SK-N-MC (cell line): ENCODE measurements at regions not wholly inside any gene's neighbourhood (a gene's known extent, or its start where the extent isn't known, plus 50 kb on each side); places are given as distances from the start of the nearest gene placed in this dataset.
"Not testable (repeated sequence)": the region's sequence is repeated elsewhere in the genome, so short reads cannot be mapped to it uniquely, and the experiment has no call there.

ENCODE experiments used
- DNase-seq: peaks from one replicate; pipeline ENCODE4 v3.0.0-alpha.2; 2011; ENCODE audit warnings: low read depth, low spot score
- H3K27ac ChIP-seq: fragments of 200-600 bp; sonication (generic); 2 replicates; pipeline ENCODE4 v1.5.1; 2016; ENCODE audit warnings: mixed run types
- H3K36me3 ChIP-seq: fragments of 200-600 bp; sonication (generic); 2 replicates; pipeline ENCODE4 v1.6.1; 2017; ENCODE audit warnings: antibody characterized with exemption, low read length, mixed read lengths; ENCODE audit not compliant: insufficient read depth
- H3K4me3 ChIP-seq: fragments of 200-600 bp; sonication (generic); 2 replicates; pipeline ENCODE4 v1.5.1; 2016
- H3K9ac ChIP-seq: fragments of 200-600 bp; sonication (generic); 2 replicates; pipeline ENCODE4 v1.8.0; 2017; ENCODE audit warnings: mixed run types, mixed read lengths; ENCODE audit not compliant: insufficient read length
- H3K9me3 ChIP-seq: fragments of 200-600 bp; sonication (generic); 2 replicates; pipeline ENCODE4 v1.6.1; 2017; ENCODE audit warnings: low read depth, mild to moderate bottlenecking, antibody characterized with exemption, low read length, moderate library complexity, mixed read lengths
- EZH2 ChIP-seq: fragments of 200-600 bp; sonication (generic); IDR thresholded peaks from one replicate; pipeline ENCODE4 v1.6.1; 2017; ENCODE audit warnings: antibody characterized with exemption
- FOXP2 ChIP-seq: optimal IDR thresholded peaks from 2 replicates; pipeline ENCODE3; 2011; ENCODE audit warnings: mild to moderate bottlenecking, moderate library complexity; ENCODE audit not compliant: insufficient read depth; ENCODE audit errors: extremely low read length, control extremely low read depth
- POLR2AphosphoS5 ChIP-seq: IDR thresholded peaks from 2 replicates; pipeline ENCODE4 v1.6.1; 2012; ENCODE audit warnings: mild to moderate bottlenecking, low read depth, low read length, borderline replicate concordance

DNA sequence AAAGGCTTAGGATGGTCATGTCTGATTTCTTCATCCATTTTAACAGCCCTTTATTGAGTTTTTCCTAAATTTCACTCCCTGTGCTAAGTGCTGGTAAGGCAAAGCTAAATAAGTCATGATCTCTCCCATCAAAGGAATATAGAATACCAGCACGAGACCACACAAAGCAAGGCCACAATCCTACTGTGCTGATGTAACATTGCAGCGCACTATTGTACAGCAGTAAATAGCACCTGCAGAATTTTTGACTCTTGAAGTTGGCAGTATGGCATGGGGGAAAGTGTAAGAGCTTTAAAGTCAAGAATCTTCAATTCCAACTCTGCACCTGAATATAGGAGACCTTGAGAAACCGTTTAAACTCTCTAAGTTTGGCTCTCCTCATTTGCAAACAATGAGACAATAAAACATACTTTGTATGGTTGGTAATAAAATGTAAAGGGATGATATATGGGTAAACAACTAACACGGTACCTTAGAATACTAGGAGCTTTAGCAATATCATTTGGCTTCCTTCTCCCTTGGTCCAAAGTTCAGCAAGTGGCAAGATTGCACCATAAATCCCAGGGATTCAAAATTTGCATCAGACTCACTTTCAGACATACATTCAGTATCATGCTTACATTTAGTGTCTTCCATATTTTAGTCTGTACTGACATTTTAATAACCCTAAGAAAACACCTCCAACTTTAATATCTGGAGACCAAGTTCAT lies 132.9 kb upstream of the PRDX6 start:
- Histone ChIP-seq H3K9me3 (no peaks in the 10 kb centered on the region), H3K4me3 (no peak overlapping the region), H3K36me3 (no peaks in the 10 kb centered on the region), H3K27ac (no peak overlapping the region), H3K9ac (no peak overlapping the region)
- DNase-seq: no peak
- TF ChIP-seq POLR2AphosphoS5 (no peak), EZH2 (no peak), FOXP2 (no peak)

DNA sequence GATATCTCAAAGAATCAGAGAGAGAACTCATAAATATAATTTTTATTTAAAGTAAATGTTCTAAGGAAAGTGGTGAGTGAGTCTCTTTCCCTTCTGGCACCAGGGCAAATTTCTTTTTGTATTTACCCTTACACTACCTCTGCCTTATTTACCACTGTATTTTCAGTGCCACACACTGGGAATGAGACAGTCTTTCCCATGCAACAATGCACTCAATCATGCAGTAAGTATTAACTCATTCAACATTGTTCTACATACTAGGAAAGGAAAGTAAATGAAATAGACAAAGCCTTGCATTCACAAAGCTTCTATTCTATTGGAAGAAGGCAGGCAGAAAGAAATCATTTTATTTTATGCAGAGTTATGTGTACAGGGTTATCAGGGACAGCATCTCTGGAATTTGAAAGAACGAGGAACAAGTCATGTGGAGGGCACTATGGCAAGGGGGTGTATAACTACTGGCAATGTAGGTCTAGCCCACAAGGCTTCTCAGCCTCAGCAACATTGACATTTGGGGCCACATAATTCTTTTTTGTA lies 129.8 kb upstream of the PRDX6 start:
- H3K9ac ChIP-seq: no peak overlapping the region
- DNase-seq: no peak
- no peaks in the 10 kb centered on the region for H3K9me3 ChIP-seq
- H3K4me3 ChIP-seq: no peak overlapping the region
- TF ChIP-seq EZH2 (no peak), POLR2AphosphoS5 (no peak), FOXP2 (no peak)
- no peak overlapping the region for H3K27ac ChIP-seq
- no peaks in the 10 kb centered on the region for H3K36me3 ChIP-seq

DNA sequence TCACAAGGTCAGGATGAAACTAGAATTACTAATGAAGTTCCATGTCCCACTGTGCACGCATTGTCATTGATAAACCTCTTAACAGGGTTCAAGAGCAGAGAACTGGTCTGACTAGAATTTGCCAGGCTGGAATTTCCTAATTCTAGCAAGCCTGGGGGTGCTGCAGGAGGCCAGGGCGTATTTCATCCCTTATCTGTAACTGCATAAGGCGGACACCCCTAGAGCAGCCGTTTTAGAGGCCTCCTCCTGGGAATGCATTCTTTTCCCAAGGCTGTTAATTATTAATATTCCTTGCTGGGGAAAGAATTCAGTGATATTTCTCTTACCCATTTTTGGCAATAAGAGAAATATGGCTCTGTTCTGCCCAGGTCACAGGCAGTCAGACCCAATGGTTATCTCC lies 124.5 kb upstream of the PRDX6 start:
- not testable (repeated sequence) for H3K4me3 ChIP-seq, H3K36me3 ChIP-seq, DNase-seq, H3K9ac ChIP-seq, H3K9me3 ChIP-seq, H3K27ac ChIP-seq

DNA sequence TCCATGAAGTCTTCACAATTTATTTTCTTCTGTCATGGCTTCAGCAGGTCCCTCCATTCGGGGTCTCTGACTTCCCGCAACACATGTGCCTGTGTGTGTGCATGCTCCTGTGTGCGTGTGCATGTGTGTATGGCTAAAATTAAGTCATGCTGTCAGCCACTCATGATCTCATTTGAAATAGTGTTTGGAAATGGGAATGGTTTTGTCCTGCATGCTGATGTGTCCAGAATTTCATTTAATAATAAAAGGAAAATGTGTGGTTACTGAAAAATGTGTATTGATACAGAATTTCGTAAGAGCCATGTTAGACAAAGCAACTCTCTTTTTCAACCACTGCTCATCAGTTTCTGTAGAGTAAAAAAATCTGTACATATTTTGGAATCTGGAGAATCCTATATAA lies 123.8 kb upstream of the PRDX6 start:
- DNase-seq: no peak
- no peak overlapping the region for H3K27ac ChIP-seq
- H3K36me3 ChIP-seq: no peaks in the 10 kb centered on the region
- no peak overlapping the region for H3K9ac ChIP-seq
- TF ChIP-seq FOXP2 (no peak), POLR2AphosphoS5 (no peak), EZH2 (no peak)
- H3K4me3 ChIP-seq: no peak overlapping the region
- H3K9me3 ChIP-seq: no peaks in the 10 kb centered on the region

DNA sequence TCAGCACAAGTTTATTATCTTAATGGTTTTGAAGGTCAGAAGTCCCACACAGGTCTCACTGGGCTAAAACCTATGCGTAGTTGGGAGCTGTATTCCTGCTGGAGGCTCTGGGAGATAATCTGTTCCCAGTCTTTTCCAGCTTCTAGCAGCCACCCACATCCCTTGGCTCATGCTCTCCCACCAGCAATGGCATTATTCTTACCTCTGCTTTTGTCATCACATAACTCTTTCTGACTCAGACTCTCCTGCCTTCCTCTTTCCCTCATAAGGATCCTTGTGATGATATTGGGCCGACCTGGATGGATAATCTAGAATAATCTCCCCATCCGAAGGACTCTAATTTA lies 122.2 kb upstream of the PRDX6 start:
- H3K9me3 ChIP-seq: no peaks in the 10 kb centered on the region
- no peak overlapping the region for H3K9ac ChIP-seq
- TF ChIP-seq EZH2 (no peak), POLR2AphosphoS5 (no peak), FOXP2 (no peak)
- no peak overlapping the region for H3K4me3 ChIP-seq
- no peaks in the 10 kb centered on the region for H3K36me3 ChIP-seq
- no peak for DNase-seq
- H3K27ac ChIP-seq: no peak overlapping the region

DNA sequence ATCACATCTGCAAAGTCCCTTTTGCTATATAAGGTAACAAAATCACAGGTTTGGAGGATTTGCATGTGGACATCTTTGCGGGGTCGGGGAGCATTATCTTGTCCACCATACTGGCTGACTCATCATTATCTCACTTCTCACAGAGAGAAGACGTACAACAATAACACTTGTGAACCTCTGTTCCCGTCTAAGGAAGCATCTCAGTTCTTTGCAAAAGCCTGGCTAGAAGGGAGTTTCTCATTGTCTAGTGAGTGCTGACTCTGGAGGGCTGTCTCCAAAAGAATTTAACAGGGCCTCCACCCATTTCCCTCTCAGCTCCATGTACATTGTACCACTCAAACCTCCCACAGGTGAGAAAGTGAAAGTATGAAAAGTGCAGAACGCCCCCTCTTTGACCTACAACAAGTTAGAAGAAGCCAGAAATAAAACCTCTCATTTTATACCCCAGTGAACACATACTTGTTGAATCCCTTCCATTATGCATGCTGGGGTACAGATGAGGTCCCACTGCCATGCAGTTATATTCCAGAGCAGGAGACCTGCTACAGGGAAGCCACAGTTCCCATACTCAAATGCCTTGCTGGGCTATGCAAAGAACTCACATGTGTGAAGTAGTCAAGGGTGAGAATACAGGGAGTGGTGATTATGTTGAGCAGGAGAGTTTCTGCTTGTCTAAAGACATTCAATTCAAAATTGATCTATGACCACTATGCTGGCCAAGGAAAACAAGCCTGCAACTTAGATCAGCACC lies 121.7 kb upstream of the PRDX6 start:
- Histone ChIP-seq H3K27ac (no peak overlapping the region), H3K9ac (no peak overlapping the region), H3K9me3 (no peaks in the 10 kb centered on the region), H3K4me3 (no peak overlapping the region), H3K36me3 (no peaks in the 10 kb centered on the region)
- no peak for DNase-seq
- TF ChIP-seq POLR2AphosphoS5 (no peak), FOXP2 (no peak), EZH2 (no peak)

DNA sequence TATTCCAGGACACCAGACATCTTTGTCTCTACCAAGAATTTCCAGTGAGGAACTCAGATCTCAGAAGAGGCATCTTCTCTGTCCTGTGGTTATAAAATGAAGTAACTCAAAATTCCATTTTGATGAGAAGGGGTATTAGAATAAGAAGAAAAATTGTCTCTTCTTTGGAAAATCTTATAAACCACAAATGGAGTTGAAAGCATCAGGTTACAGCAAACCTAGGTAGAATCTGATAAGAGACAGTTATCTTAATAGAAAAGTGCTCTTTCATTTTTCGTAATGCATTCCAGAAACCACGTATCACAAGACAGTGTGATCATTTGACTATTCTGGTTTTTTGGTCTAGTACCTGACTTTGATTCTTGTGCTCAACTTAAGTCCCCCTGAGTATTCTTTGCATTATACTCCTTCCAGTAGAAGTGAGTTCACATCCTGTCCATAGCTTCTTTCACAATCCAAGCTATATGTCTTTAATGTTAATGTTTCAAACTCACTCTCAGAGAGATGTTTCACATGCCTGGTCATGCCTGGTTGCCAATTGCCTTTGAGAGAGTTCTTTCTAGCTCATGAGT lies 120.9 kb upstream of the PRDX6 start:
- TF ChIP-seq FOXP2 (no peak), POLR2AphosphoS5 (no peak), EZH2 (no peak)
- no peak for DNase-seq
- Histone ChIP-seq H3K9ac (no peak overlapping the region), H3K27ac (no peak overlapping the region), H3K4me3 (no peak overlapping the region), H3K9me3 (no peaks in the 10 kb centered on the region), H3K36me3 (no peaks in the 10 kb centered on the region)

DNA sequence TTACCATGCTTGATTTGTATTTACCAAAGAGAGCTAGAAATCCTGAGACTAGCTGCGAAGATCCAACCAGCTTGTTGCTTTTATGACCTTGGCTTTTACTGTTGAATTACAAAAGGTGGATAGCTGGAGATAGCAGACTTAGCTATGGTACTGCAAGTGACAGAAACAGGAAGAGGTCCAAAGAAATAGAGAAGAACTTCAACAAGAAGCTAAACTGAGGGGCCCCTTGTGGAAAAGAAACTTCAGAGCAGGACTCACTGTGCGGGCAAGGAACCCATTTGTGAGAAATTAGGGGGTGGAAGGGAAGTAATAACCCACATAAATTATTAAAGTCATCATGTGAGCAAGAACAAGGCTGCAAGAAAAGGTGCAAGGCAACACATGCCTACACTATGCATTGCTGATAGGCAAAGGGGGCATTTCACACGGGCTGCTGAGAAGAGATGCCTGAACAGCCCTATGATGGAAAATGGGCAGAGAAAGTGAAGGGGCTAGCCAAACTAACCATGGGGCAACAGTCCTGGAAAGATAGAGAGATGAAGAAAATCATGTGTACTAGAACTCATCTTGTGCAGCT lies 116.6 kb upstream of the PRDX6 start:
- no peak overlapping the region for H3K9ac ChIP-seq
- DNase-seq: no peak
- TF ChIP-seq POLR2AphosphoS5 (no peak), EZH2 (no peak), FOXP2 (no peak)
- H3K4me3 ChIP-seq: no peak overlapping the region
- H3K9me3 ChIP-seq: no peaks in the 10 kb centered on the region
- H3K36me3 ChIP-seq: no peaks in the 10 kb centered on the region
- no peak overlapping the region for H3K27ac ChIP-seq

DNA sequence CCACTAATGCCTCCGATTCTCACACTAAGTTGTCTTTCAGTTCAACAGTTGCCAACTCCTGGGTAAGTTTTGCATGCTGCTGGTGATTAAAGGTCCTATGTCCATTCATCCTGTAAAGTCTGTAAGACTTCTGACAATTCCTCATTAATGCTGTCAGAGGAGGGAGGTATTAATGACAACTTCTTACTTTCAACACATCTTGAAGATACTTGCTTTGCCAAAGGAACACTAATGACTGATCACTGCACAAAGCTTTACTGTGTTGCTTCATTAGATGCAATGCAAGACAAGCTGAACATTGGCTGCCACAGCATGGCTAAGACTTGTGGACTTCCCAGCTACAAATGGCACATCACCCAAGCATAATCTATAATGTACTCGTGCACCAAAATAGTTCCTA lies 114.6 kb upstream of the PRDX6 start:
- H3K4me3 ChIP-seq: no peak overlapping the region
- H3K9me3 ChIP-seq: no peaks in the 10 kb centered on the region
- H3K27ac ChIP-seq: no peak overlapping the region
- no peak for TF ChIP-seq POLR2AphosphoS5
- TF ChIP-seq FOXP2: no peak
- no peak for TF ChIP-seq EZH2
- DNase-seq: no peak
- H3K9ac ChIP-seq: no peak overlapping the region
- H3K36me3 ChIP-seq: no peaks in the 10 kb centered on the region
